ENCODE measurements at regions not wholly inside any gene's neighbourhood (a gene's known extent, or its start where the extent isn't known, plus 50 kb on each side); places are given as distances from the start of the nearest gene placed in this dataset.

- DNase-seq (ENCODE audit: low read depth): no peak
Measured at GRCh38 chr1:39136638-39137037, 67.9 kb upstream of the MACF1 start.

- DNase-seq (ENCODE audit: low read depth): no peak
Measured at GRCh38 chr1:39139723-39140360, 64.7 kb upstream of the MACF1 start.

- no peak for DNase-seq (ENCODE audit: low read depth)
Measured at GRCh38 chr1:39141925-39142324, 62.6 kb upstream of the MACF1 start.

- no peak for DNase-seq (ENCODE audit: low read depth)
Measured at GRCh38 chr1:39142401-39143060, 62.0 kb upstream of the MACF1 start.

GRCh38 chr1:39144924-39145323 is 59.6 kb upstream of the MACF1 start:
- no peak for DNase-seq (ENCODE audit: low read depth)

- no peak for DNase-seq (ENCODE audit: low read depth)
Measured at GRCh38 chr1:39145331-39145965, 59.0 kb upstream of the MACF1 start.

- no peak for DNase-seq (ENCODE audit: low read depth)
Measured at GRCh38 chr1:39146681-39147080, 57.8 kb upstream of the MACF1 start.

GRCh38 chr1:39147099-39148025 is 57.1 kb upstream of the MACF1 start:
- no peak for DNase-seq (ENCODE audit: low read depth)

GRCh38 chr1:39148942-39149341 is 55.6 kb upstream of the MACF1 start:
- DNase-seq (ENCODE audit: low read depth): no peak

GRCh38 chr1:39149509-39149908 is 55.0 kb upstream of the MACF1 start:
- no peak for DNase-seq (ENCODE audit: low read depth)

GRCh38 chr1:39150779-39151178 is 53.7 kb upstream of the MACF1 start:
- DNase-seq (ENCODE audit: low read depth): no peak

- DNase-seq (ENCODE audit: low read depth): no peak
Measured at GRCh38 chr1:39151267-39151666, 53.2 kb upstream of the MACF1 start.

GRCh38 chr1:39152923-39153322 is 51.6 kb upstream of the MACF1 start:
- DNase-seq (ENCODE audit: low read depth): no peak

GRCh38 chr1:39153684-39154083 is 50.8 kb upstream of the MACF1 start:
- no peak for DNase-seq (ENCODE audit: low read depth)

- no peak for DNase-seq (ENCODE audit: low read depth)
Measured at GRCh38 chr1:39154553-39155421, 49.7 kb upstream of the MACF1 start.
